Activated CD4-positive, CD25-positive, alpha-beta regulatory T cell treated with anti-CD3 and anti-CD28 coated beads, Interleukin-2, amount 50 U/mL, for 24 hours (primary cell): ENCODE measurements at regions not wholly inside any gene's neighbourhood (a gene's known extent, or its start where the extent isn't known, plus 50 kb on each side); places are given as distances from the start of the nearest gene placed in this dataset.
A peak's percentile ranks its signal among the peaks of the same experiment; 100 is the strongest.
"Not testable (repeated sequence)": the region's sequence is repeated elsewhere in the genome, so short reads cannot be mapped to it uniquely, and the experiment has no call there.

Experiments used
- ATAC-seq, 2 donors: fragments of 150-1000 bp; cut with Tn5 transposase; one replicate each; pipeline ENCODE4 v1.10.0; 2021; ENCODE audit warnings: mild to moderate bottlenecking in 1 of 2, moderate library complexity in 1 of 2

DNA sequence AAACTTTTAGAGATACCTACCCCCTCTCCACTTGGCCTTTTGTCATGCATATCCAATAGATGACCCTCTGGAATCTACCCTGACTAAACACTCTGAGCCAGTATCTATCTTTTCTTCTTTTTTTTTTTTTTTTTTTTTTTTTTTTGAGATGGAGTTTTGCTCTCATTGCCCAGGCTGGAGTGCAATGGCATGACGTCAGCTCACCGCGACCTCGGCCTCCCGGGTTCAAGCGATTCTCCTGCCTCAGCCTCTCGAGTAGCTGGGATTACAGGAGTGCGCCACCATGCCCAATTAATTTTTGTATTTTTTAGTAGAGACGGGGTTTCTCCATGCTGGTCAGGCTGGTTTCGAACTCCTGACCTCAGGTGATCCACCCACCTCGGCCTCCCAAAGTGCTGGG lies 50.8 kb upstream of the GRIN2B start:
- not testable (repeated sequence) for ATAC-seq

DNA sequence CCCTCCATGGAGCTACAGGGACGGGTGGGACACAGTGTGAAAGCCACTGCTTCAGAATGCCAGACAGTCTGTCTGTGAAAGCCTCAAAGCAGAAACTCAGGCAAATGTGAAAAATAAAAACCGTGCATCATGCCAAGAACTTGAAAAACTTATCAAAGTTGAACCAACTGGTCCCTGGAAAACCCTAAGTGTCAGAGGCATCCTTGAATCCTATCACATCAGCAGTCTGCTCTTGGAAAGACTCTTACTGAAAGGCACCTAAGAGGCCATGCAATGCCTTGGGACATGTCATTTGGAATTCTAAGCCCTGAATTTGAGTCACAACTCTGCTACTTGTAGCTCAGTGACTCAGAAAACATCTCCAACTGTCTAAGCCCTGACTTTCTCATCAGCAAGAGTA lies 62.4 kb upstream of the GRIN2B start:
- no peak for ATAC-seq

DNA sequence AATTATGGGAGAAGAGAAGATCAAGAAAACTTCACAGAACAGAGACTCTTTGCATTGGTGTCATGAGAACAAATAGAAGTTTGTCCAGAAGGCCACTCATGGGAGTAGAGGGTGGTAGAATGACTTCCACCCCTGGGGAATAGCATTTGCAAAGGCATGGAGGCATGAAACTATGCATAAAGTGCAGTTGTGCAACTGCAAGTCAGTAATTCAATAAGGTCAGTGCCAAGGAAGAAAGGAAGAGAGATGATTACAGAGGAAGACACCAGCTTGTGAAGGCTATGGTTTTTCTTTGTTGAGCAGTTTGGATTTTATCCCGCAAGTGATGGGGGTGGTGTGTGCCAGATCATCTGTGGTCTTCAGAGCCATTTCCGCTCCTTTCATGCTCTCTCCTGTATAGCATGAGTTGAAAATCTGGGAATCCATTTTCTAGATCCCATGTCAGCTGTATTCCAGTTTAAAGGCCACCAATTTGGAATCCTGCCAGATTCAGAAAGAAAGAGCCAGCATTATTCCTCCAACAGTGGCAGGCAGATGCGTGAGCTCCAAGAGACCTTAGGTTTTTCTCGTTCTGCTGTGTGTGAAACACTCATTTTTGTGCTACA lies 67.6 kb upstream of the GRIN2B start:
- no peak for ATAC-seq

DNA sequence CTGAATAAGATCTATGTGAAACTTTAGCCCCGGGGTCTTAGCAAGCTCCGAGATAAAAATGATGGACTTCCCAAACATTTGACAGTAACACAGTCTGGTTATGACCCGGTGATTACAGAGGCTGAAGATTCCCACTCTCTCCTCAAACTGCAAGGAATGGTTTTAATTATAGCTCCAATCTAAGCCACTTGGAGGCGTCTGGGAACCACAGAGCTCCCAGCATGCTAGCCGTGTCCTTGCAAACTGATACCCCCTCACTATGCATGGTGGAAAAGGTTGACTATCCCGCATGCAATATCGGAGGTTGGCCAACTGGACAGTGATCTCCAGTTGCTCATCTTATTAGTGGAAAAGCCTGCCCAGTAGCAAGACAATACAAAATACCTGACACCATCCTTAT lies 76.5 kb upstream of the GRIN2B start:
- ATAC-seq: no peak

DNA sequence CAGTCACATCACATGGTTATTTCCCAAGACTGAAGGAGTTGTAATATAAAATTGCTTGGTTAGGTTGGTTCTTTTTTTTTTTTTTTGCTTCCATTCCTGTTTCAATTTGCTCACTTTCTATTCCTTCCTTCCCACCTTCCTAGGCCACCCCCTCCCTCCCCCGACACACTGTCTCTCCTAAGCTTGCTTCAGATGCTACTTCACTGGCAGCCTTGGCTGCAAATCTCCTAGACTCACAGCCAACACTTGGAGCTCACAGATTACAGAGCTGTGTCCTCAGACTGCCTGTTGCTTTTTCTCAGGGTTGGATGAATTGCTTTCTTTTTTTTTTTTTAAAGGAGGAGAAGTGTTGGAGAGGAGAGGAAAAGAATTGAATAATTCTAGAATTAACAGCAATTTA lies 77.3 kb upstream of the GRIN2B start:
- ATAC-seq: no peak

DNA sequence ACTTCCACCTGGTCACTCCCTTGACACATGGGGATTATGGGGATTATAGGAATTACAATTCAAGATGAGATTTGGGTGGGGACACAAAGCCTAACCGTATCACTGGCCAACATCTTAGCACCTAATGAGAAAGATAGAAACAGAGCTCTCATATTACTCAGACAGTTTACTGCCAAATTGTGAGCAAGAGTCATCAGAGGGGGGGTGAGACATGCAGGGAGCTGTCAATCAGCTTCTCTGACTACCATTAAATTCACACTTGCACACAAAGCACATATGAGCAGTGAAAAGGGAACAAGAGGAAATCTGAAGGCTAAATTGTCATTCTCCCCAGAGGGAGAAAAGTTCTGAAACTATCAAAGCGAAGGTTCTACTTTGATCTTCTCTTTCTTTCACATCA lies 78.1 kb upstream of the GRIN2B start:
- ATAC-seq: no peak

DNA sequence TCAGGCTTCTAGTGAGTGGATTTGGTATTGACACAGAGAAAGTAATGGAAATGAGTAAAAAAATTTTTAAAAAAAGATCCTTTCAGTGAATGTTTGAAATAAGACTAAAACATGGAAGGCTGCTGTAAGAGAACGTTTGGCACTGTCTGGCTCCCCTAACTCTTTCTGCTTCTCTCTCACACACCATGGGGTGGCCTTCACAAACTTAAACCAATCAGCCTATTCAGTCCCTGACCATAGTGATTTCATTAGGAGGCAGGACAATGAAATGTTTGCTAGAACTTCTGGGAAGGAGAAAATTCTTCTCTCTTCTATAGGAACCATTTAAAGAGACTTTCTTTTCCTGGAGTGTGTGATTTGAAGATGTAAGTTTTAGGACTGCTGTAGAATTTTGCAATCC lies 84.2 kb upstream of the GRIN2B start:
- ATAC-seq: no peak

DNA sequence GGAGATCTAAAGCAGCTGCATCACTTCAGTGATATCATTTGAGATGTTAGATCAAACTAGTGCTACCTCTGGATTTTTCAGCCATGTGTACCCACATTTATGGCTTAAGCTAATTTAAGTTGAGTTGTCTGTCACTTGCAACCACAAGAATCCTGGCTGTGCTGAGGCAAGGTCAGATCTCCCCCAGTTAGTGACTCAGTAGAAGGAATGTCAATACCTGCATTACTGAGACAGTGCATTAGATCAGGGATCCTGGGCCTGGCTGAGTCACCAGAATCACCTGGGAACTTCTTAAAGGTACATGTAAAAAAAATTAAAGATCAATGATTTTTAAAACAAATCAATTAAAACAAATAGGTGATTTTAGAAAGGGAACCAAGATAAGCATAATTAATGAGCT lies 84.6 kb upstream of the GRIN2B start:
- ATAC-seq: no peak

DNA sequence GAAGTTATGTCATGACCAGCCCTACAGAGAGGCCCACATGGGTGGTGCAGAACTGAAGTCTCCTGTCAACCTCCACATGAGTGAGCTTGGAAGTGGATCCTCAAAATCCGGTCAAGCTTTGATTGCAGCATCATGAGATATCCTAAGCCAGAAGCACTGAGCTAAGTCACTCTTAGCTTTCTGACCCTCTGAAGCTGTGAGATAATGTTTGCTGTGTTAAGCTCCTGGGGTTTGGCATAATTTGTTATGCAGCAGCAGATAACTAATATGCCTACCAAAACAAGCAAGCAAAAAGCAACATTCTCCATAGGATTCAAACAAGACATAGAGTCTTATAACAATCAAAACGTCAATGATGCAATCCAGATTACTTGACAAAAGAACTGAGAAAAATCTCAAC lies 87.6 kb upstream of the GRIN2B start:
- ATAC-seq: no peak

DNA sequence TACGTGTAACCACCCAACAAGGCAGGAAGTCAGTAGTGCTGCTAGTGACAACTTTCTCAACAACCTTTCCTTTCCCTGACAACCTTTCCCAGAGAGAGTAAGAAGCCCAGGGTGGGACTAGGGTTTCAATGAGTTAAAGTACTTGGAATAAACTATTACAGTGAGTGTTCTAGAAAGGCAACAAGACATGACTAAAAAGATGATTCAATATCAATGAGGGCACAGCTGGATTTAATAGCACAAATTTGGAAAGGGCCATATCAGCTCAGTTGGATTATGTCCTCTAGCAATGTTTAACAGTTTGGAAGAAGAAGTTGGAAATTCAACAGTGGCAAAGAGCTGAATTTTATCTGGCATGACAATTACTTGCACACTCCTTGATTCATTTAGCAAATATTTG lies 90.4 kb upstream of the GRIN2B start:
- ATAC-seq: no peak

DNA sequence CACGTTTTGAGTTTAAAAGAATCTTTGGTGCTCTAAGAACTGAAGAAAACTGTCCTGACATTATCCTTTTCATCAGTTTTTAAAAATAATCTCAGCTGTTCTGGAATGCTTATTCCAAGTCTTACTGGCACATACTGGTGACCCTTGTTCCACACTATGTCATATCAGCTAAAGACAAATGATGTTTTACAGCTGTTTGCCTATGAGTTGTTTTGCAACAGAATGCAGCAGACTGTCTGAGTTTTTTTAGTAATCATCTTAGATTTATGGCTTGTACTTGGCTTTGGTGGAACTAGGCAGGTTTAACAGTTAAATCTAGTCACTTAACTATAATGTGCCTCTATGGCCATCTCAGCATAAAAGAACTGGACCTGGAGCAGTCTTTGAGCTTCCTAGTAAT lies 91.6 kb upstream of the GRIN2B start:
- no peak for ATAC-seq

DNA sequence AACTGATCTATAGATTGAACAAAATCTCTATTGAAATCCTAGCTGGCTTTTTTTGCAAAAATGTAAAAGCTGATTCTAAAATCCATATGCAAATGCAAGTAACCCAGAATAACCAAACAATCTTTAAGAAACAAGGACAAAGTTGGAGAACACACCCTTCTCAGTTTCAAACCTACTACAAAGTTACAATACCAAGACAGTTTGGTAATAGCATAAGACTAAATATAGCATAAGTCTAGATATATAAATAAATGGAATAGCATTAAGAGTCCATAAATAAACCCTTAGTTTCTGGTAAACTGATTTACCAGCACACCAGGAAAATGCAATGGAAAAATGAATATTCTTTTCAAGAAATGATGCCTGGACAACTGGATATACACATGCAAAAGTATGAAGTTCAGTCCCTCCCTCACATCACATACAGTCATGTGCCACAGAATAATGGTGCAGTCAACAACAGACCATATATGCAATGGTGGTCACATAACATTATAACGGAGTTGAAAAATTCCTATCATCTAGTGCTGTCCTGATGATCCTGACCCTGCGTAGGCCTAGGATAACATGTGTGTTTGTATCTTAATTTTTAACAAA lies 94.5 kb upstream of the GRIN2B start:
- ATAC-seq: no peak

DNA sequence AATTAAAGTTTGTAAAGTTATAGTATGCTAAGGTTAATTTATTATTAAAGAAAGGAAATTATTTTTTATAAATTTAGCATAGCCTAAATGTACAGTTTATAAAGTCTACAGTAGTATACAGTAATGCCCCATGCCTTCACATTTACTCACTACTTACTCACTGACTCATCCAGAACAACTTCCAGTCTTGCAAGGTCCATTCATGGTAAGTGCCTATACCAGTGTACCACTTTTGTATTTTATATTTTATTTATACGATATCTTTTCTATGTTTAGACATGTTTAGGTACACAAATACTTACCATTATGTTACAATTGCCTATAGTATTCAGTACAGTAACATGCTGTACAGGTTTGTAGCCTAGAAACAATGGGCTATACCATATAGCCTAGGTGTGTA lies 95.1 kb upstream of the GRIN2B start:
- no peak for ATAC-seq

DNA sequence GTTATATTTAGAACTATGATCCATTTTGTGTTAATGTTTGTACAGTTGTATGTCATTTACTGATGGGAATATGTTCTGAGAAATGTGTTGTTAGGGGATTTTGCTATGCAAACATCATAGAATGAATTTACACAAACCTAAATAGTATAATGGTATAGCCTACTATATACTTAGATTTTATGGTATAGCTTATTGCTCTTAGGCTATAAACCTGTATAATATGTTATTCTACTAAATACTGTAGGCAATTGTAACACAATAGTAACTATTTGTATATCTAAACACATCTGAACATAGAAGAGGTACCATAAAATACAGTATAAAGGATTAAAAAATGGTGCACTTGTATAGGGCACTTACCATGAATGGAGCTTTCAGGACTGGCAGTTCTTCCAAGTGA lies 105.4 kb upstream of the GRIN2B start:
- ATAC-seq: no peak

DNA sequence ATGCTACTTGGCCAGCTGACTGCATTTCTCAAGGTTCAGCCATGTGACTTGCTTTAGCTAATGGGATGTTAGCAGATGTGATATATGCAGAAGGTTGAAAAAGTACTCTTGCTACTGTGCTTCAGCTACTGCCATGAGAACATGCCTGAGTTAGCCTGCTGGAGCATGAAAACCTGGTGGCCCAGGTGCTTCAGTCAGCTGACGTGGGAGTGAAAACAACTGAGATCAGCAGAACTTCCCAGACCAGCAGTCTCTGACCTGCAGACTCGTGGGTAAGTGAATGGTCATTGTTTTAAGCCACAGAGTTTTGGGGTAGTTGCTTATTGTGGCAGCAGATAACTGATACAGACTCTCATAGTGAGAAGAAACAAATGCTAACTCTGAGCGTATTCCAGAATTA lies 118.6 kb upstream of the GRIN2B start:
- ATAC-seq: no peak

DNA sequence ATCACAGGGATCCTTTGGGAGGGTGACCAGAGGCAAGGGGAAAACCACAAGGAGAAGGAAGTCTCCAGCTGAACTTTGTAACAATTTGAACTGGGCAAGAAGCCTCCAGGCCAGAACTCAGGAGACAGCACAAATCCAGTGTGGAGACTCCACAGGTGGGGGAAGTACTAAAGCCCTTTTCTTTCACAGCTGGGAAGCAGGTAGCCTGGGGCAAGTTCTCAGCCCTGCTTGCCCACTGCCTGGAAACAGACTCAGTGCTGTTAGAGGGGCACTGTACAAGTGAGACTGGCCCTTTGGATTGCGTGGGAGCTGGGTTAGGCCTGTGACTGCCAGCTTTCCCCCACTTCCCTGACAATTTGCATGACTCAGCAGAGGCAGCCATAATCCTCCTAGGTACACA lies 120.2 kb upstream of the GRIN2B start:
- ATAC-seq: not testable (repeated sequence)

DNA sequence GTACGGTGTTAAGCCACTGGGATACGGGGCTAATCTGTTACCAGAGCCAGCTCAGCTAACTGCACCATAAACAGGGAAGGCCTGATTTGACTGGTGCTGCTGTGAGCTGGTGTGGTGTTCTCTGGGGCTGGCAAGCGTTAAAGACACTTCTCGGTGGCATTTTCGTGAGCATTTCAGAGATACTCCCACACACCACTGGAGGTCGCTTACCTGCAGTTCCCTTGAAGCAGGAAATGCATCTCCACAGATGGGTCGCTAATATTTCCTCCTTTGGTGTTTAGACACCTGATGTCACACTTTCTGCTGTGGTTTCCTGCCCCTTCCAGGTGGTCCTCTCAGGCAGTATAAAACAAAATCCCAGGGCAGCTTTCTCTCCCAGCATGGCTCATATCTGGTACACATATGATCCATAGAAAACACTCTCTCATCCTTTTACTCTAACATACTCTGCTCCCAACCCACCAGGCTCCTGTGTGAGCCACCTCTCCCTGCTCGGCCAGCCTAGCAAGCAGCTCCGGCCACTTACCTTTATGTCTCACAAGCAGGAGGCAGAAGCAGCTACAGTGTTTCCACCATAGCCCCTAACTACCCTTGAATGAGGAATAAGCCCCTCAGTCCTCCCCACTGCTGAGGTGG lies 129.9 kb upstream of the GRIN2B start:
- peak in 1 of 2 donors; percentile 24 for ATAC-seq

DNA sequence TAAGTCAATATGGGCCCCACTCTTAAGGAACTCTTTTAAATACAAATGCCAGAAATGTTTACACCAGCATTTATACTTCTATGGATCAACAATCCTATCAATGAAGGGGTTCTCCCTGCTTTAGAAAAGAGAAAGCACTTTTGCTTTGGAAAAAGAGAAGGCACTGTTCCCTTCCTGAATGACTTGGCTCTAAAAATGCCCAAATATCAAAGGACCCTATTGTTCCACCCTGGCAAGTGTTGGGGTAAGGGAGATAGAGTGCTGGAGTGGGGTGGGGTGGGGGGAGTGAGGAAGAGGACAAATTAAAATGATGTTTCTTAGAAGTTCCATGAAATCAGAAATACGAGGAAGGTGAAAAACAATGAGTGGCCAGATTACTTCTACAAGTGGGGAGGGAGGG lies 131.6 kb upstream of the GRIN2B start:
- ATAC-seq: no peak

DNA sequence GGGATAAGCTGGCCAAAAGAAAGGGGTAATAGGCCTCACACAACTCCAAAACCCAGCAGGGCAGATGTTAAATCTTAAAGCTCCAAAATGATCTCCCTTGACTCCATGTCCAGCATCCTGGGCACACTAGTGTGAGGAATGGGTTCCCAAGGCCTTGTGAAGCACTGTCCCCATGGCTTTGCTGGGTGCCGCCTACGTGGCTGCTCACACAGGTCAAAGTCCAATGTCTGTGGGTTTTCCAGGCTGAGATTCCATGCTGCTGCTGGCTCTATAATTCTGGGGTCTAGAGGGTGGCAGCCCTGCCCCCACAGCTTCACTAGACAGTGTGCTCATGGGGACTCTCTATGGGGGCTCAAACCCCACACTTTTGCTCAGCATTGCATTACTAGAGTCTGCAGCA lies 145.3 kb upstream of the GRIN2B start:
- no peak for ATAC-seq

DNA sequence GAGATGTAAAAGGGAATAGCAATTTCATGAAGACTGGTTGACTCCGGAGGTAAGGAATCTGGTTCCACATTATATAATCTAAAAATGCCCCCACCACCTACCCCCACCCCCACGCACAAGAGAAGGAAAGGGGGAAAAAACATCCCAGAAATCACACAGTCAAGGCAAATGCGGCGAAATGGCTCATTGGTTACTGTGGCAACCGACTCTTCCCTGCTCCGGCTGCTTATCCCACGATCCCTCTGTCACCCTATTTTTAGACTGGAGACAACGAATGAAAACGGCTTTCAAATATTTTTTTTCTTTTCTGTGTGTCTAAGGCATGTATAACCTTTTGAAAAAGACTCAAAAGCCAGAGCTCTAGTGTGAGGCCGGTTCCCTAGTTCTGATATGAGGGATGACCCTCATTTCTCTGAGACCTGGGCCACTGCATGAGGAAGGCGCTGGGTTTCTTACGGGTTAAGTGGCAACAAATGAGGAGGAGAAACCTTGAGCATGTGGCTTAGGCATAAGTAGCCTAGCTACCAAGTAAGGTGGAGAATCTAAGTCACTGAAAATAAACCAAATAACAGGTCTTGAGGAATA lies 148.3 kb upstream of the GRIN2B start:
- no peak for ATAC-seq

DNA sequence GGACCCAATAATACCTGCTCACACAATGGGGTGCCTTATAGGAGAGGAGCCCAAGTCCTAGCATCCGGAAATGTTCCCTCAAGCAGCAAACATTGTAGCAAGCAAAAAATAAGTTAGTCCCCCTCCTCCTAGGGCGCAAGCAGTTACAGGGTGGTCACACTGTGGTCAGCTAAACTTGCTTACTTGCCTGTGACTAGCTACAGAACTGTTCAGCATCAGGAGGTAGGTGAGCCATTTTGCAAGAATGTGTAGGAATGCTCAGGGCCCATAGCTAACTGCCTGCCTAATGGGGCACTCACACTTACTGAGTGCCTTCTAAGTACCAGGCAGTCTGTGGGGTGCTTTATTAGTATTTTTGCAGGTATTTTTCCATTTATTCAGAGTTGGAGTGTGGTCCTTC lies 154.6 kb upstream of the GRIN2B start:
- no peak for ATAC-seq

DNA sequence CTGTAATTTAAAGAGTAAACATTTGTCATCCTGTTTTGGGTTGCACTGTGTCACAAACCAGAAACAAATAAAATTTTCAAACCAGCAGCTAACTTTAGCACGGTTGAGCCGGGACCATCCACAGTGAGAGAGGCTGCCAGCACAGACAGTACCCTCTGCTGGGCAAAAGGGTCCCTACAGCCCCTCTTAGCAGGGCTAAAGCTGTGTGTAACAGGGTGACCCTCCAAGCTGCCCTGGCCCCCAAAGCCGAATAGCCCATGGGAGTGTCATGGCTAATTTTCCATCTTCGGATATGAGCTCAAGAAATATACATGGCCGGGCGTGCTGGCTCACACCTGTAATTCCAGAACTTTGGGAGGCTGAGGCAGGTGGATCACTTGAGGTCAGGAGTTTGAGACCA lies 157.1 kb upstream of the GRIN2B start:
- ATAC-seq: no peak

DNA sequence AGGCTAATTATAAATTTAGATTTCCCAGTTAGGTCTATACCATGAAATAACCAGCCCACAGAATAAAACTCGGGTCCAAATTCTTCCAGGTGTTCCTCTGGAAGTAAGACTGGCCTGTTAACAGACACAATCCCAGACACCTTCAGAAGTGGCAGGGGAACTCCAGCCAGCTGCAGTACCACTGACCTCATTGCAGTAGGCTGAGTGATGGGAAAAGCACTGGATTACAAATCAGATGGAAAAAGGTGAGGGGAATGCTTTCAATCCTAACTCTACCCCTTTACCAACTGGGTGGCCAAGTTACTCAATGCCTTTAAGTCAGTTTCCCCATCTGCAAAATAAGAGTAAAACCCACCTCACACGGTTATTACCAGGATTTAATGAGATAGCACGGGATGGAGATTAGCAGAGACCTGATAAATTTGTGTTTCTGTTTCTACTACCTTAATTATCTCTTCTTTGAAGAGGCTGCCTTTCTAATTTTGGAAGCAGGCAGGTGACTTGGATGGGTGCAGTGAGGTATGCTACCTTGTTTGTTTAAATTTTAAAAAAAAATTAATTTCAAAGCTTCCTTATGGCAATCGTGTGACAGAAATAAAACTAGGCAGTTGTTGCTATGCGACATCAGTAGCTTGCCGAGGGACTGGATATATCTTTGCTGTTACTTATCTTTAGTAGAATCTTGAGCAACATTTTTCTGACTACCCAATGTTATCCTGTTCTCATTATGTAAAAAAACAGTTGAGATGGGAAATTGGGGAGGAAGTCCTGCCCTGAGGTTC lies 167.3 kb upstream of the GRIN2B start:
- ATAC-seq: no peak

DNA sequence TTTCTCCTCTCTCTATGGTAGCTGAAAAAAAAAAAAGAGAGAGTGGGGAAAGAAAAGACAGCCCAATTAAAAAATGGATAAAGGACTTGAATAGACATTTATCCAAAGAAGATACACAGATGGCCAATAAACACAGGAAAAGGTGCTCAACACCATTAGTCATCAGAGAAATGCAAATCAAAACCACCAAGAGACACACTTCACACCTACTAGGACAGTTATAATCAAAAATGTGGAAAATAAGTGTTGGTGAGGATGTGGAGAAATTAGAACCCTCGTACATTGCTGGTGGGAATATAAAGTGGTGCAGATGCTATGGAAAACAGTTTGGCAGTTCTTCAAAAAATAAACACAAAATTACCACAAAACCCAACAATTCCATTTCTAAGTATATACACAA lies 172.4 kb upstream of the GRIN2B start:
- ATAC-seq: no peak
